SH-SY5Y (cell line): ENCODE measurements at regions not wholly inside any gene's neighbourhood (a gene's known extent, or its start where the extent isn't known, plus 50 kb on each side); places are given as distances from the start of the nearest gene placed in this dataset.

Source experiments
- GATA2 ChIP-seq: IDR thresholded peaks from 2 replicates; pipeline ENCODE4 v1.6.1; 2011; ENCODE audit warnings: mild to moderate bottlenecking, low read depth, low read length
- GATA3 ChIP-seq: IDR thresholded peaks from 2 replicates; pipeline ENCODE4 v1.6.1; 2011; ENCODE audit warnings: low read depth, mild to moderate bottlenecking, low read length, moderate library complexity

DNA sequence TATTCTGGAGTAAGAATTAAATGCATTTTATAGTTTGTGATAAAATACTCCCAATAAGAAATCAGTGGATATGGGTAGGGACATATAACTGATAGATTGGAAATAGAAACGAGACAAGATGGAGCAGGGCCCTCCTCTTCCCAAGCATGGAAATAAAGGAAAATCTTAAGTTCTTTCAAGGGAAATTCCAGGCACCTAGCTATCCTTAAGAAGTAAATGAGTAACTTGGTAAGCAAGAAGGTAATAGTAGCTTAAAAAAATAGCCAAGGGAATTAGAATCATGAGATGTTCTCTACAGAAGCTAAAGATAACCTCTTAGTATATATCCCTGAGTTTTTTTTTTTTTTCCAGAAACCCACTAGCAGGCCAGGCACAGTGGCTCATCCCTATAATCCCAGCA is 105.5 kb upstream of the FAM3C start:
- no peak for TF ChIP-seq GATA3

DNA sequence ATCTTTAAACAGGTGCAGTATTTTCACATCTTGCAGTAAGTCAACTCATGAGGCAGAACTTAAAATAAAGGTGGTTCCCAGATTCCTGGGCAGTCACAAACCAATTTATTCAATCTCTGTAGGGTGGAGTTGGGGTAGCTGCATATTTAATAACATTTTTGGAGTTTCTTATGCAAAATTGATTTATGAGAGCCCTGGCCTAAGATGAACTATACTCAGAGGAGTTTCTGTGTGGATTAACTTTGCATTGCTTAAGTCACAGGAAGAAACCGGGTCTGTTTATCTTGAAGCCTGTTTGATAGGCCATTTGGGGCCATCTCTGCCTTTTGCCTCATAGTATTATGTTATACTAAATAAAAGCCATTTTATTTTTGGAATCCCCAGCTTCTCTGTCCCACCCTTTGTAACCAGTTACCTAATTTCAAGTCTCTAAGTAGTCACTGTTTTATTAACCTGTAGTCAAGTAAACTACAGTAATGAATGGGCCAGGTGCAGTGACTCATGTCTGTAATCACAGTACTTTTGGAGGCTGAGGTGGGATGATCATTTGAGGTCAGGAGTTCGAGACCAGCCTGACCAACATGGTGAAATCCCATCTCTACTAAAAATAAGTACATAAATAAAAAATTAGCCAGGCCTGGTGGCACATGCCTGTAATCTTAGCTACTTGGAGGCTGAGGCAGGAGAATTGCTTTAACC is 104.4 kb upstream of the FAM3C start:
- no peak for TF ChIP-seq GATA2
- TF ChIP-seq GATA3 = no peak

DNA sequence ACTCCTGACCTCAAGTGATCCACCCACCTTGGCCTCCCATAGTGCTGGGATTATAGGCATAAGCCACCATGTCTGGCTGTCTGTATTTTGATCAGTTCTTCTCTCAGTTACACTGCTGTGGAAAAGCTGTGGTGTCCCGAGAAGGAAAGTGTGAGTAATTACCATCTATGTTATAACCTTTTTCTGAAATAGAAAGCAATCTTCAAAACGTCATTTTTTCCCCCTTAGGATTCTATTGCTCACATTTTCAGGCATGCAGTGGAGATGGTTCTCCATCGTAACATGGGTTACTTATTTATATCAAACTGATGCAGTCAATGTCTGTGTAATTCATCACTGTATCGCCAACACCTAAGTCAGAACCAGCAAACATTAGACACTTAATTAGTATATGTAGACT is 103.5 kb upstream of the FAM3C start:
- TF ChIP-seq GATA2 (no peak), GATA3 (no peak)

DNA sequence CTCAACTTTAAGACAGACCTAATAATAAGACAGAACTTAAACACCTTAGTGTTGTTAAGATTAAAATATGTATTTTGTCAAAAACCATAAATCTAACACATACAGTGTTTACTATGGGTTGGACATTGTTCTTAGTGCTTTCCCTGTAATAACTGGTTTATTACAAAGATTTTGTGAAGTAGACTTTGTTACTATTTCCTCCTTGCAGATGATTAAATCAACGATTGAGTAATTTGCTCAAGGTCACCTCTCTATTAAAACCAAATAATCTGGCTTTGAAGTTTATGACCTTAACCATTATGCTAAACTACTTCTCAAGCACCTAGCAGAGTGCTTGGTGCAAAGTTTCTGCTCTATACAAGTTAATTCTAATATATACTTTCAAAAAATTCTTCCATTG is 102.7 kb upstream of the FAM3C start:
- TF ChIP-seq GATA3 = no peak
- TF ChIP-seq GATA2 = no peak

DNA sequence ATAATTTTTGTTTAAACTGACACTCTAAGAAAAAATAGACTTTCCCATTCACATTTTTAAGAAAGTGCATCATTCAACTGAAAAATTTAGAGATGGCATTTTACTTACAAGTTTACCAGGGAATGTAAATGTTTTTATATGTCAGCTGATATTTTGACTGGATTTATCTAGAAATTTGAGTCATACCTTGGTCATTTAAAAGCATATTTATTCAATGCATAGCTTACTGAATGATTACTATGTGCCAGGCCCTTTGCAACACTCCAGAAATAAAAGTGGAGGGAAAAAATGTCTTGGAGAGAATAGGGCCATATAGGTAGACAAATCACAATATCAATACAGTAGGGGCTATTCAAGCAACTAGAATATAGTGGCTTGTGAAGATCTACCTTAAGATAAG is 98.4 kb upstream of the FAM3C start:
- no peak for TF ChIP-seq GATA3
- TF ChIP-seq GATA2 = no peak

DNA sequence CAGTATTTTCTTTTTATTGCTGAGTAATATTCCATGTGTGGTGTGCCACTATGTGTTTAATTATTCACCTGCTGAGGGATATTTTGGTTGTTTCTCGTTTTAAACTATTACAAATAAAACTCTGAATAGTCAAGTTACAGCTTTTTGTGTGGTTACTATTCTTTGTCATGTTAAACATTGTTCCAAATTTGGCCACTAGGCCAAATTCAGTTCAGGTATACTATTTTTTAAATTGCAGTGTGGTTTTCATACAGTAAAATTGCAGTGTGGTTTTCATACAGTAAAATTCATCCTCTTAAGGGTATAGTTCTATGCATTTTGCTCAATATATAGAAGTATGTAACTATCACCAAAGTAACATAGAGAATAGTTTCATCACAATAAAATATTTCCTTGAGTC is 97.4 kb upstream of the FAM3C start:
- TF ChIP-seq GATA3 (no peak), GATA2 (no peak)

DNA sequence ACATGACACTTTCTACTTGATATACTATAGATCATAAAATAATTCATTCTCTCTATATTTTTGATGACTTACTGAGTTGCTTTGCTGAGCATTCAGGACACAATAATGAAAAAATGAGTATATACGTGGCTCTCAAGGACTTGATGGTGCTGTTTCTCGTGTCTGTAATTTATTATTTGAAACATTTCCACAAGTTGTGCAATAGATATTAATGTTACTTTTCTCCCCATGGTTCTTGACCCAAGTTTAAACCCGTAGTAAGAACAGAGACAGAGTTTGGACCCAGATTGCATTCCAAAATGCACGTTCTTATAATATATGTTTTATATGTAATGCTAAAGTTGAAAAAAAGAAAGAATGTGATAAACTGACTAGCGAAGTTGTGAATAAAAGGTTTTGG is 94.2 kb upstream of the FAM3C start:
- no peak for TF ChIP-seq GATA3
- no peak for TF ChIP-seq GATA2

DNA sequence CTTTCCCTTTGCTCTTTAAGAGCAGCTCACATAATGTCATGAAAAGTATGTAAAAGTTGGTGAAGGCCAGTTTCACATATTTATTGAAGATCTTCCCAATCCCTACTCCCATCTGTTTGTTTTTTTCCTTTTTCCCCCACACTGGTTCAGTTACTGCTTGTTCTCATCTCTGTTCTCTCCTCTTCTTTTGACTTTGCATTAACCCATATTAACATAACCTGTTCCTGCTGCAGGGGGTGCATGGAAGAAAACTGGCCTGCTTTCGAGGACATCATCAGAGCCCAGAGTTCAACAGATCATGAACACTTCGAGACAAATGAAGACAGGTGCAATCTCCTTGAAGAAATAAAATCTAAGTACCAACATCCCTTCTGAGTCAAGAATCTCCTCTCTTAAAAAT is 93.3 kb upstream of the FAM3C start:
- TF ChIP-seq GATA3 (no peak), GATA2 (no peak)

DNA sequence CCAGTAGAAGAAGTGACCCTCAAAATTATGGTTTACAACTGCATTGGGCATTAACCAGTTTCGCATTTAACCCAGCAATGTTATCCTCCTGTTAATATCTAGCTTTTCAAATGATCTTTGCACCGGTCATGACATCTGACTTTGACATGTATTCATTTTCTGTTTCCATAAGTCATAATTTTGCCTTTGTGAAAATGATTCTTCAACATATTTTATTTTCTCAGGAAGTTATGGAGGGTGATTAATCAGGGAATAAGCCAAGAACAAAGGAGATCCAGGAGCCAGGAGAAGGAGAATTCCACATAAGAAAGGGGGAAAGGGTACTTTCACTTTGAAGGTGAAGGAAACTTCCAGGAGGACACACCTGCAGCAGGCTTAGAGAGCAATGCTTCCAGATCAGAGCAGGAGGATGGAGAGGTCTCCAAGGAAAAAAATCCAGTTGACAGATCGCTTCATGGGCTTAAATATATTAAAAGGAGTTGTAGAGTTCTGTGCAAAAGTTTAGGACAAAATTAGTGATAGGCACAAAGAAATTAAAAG is 92.1 kb upstream of the FAM3C start:
- TF ChIP-seq GATA3 (no peak), GATA2 (no peak)

DNA sequence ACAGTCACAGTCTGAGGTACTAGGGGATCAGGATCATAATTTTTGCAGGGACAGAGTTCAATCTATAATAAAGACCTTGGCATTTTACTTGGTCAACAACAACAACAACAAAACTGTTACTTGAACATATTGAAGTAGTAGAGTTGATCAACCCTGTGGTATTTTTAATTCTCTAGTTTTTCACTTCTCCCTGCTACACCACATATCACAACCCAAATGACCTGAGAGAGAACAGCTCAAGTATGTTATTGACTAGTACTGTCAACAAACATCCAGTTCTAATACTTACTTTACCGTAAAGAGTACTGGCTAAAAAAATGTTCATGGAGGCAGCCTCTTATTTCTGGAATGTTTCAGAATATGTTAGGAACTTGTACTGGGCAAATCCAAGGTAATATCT is 90.5 kb upstream of the FAM3C start:
- TF ChIP-seq GATA2 (no peak), GATA3 (no peak)

DNA sequence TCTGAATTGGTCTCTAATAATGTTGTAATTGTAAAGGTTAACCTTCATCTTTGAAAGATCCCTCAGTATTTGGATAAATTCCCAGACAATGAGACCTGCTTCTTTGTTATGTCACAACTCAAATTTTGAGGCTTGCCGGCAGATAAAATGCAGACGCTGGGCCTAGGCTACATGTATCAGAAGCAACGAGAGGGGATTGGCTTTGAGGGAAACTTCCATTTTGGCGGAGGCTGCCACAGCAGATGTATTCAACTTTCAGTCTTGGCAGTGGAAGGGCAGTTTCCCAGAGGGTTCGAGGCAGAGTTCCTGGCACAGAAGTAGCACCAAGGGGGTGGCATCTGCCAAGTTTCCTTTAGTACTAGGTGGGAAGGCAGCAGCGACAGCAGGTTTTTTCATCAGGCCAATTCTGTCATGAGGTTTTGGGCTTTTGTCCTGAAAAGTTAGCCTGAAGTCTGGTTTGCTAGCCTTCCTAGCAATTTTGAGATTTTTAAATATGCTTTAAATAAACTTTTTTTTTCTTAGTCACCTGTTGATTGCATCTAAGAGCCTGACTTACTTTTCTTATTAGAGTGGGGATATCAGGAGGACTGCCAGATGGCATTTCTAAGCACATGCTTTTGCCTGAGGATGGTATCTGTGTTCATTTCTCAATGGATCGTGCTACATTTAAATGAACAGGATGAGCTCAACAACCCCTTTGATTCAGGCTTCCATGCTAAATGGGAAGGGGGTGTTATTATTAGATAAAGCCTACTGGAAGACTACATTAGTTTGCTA is 89.5 kb upstream of the FAM3C start:
- TF ChIP-seq GATA2 (no peak), GATA3 (no peak)

DNA sequence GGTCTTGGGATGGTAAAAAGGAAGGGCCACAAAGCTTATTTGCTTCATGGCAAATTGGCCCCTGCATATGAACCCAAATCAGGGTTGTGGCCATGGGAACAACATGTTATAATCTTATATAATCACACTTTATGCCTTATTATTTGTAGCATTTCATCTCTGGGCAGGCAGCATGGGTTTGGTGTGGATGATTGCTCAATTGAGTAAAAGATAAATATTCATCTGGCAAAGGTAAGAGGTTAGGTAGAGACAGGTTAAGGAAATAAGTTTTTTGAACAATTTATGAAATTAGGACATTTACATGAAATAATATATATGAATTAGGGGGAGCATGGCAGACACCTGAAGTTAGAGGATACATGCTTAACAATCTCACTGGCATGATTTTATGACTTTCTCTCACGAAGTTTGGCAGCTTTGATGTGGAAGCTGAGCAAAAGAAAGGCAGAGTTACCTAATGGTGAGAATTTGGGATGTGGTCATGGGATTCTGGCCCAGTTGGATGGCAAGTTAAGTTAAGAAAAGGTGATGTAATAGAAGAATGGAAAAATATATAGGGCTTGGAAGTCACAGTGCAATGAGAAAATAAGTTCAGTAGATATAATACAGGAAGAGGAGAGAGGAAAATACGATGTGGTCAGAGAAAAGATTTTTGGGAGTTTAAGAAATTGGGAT is 88.1 kb upstream of the FAM3C start:
- TF ChIP-seq GATA3 (no peak), GATA2 (no peak)

DNA sequence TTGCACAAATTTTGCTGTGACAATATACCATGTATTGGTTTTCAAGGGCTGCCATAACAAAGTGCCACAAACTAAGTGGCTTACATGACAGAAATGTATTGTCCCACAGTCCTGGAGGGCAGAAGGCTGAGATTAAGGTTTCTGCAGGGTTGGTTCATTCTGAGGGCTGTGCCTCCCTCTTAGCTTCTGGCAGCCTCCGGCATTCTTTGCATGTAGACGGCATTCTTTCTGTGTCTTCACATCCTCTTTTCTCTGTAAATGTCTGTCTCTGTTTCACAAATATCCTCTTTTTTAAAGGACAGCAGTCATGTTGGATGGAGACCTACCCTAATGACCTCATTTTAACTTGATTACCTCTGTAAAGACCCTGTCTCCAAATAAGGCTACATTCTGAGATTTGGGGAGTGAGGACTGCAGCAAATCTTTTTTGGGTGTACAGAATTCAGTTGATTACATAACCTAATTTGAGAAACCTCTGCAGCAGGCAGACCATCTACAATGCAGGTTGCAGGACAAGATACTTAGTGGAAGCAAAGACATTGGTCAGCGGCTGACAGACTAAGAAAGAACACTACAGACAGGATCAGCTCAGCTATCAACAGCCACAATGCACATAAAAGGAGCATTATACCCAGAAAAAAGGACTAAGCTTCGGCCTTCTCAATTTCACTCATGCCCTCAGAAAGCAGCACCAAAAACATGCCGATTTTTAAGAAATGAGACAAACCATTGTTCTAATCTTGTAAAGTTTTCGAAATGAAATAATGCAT is 84.6 kb upstream of the FAM3C start:
- TF ChIP-seq GATA3 (no peak), GATA2 (no peak)

DNA sequence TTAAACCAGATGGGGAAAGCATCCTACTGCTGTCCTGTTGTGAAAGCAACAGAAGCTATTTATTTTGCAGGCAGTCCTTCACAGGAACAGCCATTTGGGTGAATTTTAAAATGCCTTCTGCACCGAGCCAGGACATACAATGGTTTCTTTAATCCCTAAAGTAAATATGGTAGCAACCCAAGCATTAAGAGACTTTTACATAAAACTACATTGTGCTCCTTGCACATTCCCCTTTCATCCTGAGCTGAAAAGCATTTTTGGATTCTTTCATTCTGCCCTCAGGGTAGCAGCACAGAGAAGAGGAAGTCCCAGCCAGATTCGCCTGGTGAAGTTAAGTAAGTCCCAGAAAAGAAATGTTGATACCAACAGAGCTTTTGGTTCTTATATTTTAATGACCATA is 84.0 kb upstream of the FAM3C start:
- TF ChIP-seq GATA3 (no peak), GATA2 (no peak)

DNA sequence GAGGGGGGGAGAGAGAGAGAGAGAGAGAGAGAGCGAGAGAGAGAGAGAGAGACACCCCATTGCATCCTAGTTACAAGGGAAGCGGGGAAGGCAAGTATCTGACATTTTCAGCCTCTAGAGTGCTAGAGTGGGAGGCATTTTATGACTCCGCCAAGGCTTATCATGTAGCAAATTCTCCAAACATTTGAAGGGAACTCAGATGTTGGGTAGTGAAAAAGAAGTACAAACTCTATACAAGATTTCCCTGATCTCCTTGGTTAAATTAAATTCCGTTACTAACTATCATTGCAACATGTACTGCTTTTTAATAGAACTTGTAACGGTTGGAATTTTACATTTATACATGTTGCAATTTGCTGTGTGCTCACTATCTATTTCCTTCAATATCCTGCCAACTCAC is 83.4 kb upstream of the FAM3C start:
- no peak for TF ChIP-seq GATA2
- TF ChIP-seq GATA3 = no peak
